ENCODE measurements at regions not wholly inside any gene's neighbourhood (a gene's known extent, or its start where the extent isn't known, plus 50 kb on each side); places are given as distances from the start of the nearest gene placed in this dataset.

DNA sequence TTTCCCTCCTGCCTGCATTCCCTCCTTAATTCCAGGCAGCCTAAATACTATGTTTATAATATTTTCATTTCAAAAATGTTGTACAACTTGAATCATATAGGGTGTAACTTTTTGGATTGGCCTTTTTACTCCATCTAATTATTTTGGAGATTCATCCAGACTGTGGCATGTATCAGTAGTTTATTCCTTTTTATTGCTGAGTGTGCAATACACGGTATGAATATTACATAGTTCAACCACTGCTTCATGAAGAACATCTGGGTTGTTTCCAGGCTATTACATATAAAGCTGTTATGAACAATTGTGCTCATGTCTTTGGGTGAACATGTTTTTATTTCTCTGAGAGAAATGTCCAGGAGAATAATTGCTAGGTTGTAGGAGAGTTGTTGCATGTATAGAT, 253.5 kb upstream of the SLC35B3 start:
- no peaks in the 10 kb centered on the region for H3K9me3 ChIP-seq (ENCODE audit: control insufficient read depth in 5 of 5, low read length in 5 of 5)
- H3K4me1 ChIP-seq (ENCODE audit: control insufficient read depth in 5 of 5, insufficient read depth in 5 of 5, low read length in 5 of 5), result no peaks in the 10 kb centered on the region
- no peaks in the 10 kb centered on the region for H3K27me3 ChIP-seq (ENCODE audit: control insufficient read depth in 5 of 5, insufficient read depth in 4 of 5, low read length in 5 of 5)
- H3K4me3 ChIP-seq (ENCODE audit: low read depth in 1 of 5, low read length in 5 of 5), result no peak overlapping the region
- no peak overlapping the region for H3K9ac ChIP-seq (ENCODE audit: low read length in 5 of 5)
- no peak overlapping the region for H3K27ac ChIP-seq (ENCODE audit: low read depth, low read length)
- no peaks in the 10 kb centered on the region for H3K36me3 ChIP-seq (ENCODE audit: control insufficient read depth in 5 of 5, insufficient read depth in 5 of 5, low read length in 5 of 5)

DNA sequence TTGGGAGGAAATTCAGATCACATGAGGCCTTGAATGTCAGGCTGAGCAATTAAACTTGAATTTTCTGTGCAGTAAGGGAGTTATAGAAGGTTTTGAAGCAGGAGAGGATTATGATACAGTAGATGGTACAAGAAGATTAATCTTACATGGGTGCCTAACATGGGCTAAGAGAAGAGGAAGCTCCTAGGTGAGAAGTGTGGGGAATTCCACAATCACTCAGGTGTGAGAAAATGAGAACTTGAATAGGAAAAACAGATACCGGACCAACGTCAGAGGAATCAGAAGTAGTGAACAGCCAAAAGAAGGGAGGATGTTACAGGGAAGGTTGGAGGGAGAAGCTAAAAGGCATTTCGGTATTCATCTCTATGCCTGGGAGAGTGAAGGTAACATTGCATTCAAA, 250.7 kb upstream of the SLC35B3 start:
- Histone ChIP-seq H3K27ac (ENCODE audit: low read depth, low read length) (no peak overlapping the region), H3K4me1 (ENCODE audit: control insufficient read depth in 5 of 5, insufficient read depth in 5 of 5, low read length in 5 of 5) (no peaks in the 10 kb centered on the region), H3K27me3 (ENCODE audit: control insufficient read depth in 5 of 5, insufficient read depth in 4 of 5, low read length in 5 of 5) (no peaks in the 10 kb centered on the region), H3K9me3 (ENCODE audit: control insufficient read depth in 5 of 5, low read length in 5 of 5) (no peaks in the 10 kb centered on the region), H3K4me3 (ENCODE audit: low read depth in 1 of 5, low read length in 5 of 5) (no peak overlapping the region), H3K9ac (ENCODE audit: low read length in 5 of 5) (no peak overlapping the region), H3K36me3 (ENCODE audit: control insufficient read depth in 5 of 5, insufficient read depth in 5 of 5, low read length in 5 of 5) (no peaks in the 10 kb centered on the region)

DNA sequence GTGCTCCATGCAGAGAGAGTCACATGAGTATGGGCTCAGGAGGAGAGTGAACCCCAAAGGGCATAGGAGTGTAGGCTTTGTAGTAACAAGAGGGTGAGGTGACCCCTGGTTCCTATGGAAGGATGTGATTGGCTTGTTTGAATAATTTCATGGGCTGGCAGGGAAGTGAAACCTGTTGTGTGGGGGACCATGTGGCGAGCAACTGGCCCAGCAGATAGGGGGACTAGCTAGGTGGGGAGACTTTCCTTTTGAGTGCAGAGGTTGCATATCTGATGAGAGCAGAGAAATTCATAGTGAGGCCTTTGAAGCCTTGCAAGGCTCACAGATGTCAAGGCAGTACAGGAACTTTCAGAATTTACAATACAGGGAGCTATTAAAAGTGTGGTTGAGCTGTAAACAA, 247.9 kb upstream of the SLC35B3 start:
- no peak overlapping the region for H3K9ac ChIP-seq (ENCODE audit: low read length in 5 of 5)
- H3K27ac ChIP-seq (ENCODE audit: low read depth, low read length), result no peak overlapping the region
- no peaks in the 10 kb centered on the region for H3K36me3 ChIP-seq (ENCODE audit: control insufficient read depth in 5 of 5, insufficient read depth in 5 of 5, low read length in 5 of 5)
- no peaks in the 10 kb centered on the region for H3K4me1 ChIP-seq (ENCODE audit: control insufficient read depth in 5 of 5, insufficient read depth in 5 of 5, low read length in 5 of 5)
- no peaks in the 10 kb centered on the region for H3K27me3 ChIP-seq (ENCODE audit: control insufficient read depth in 5 of 5, insufficient read depth in 4 of 5, low read length in 5 of 5)
- H3K4me3 ChIP-seq (ENCODE audit: low read depth in 1 of 5, low read length in 5 of 5), result no peak overlapping the region
- H3K9me3 ChIP-seq (ENCODE audit: control insufficient read depth in 5 of 5, low read length in 5 of 5), result no peaks in the 10 kb centered on the region

DNA sequence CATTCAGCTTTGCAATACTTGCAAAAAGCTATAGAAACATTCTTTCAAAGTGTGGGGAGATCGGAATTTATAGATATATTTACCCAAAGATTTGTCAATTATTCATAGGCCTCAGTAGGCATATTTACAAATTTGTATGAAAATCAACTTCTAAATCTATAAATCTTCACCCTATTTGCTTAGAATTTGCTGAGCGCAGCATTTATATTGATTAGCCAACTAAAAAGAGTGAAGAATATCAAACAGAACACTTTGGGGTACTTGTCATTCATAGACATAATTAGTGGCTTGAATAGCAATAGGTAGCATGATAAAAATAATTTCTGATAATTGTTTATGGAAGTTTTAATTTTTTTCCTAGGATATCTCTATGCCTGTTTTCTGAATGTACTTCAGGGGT, 244.5 kb upstream of the SLC35B3 start:
- Histone ChIP-seq H3K9me3 (ENCODE audit: control insufficient read depth in 5 of 5, low read length in 5 of 5) (no peaks in the 10 kb centered on the region), H3K4me3 (ENCODE audit: low read depth in 1 of 5, low read length in 5 of 5) (no peak overlapping the region), H3K9ac (ENCODE audit: low read length in 5 of 5) (no peak overlapping the region), H3K4me1 (ENCODE audit: control insufficient read depth in 5 of 5, insufficient read depth in 5 of 5, low read length in 5 of 5) (no peaks in the 10 kb centered on the region), H3K27me3 (ENCODE audit: control insufficient read depth in 5 of 5, insufficient read depth in 4 of 5, low read length in 5 of 5) (no peaks in the 10 kb centered on the region), H3K36me3 (ENCODE audit: control insufficient read depth in 5 of 5, insufficient read depth in 5 of 5, low read length in 5 of 5) (no peaks in the 10 kb centered on the region), H3K27ac (ENCODE audit: low read depth, low read length) (no peak overlapping the region)

GRCh38 chr6:8678466-8678865, 243.1 kb upstream of the SLC35B3 start:
- Histone ChIP-seq H3K4me1 (ENCODE audit: control insufficient read depth in 5 of 5, insufficient read depth in 5 of 5, low read length in 5 of 5) (no peaks in the 10 kb centered on the region), H3K27ac (ENCODE audit: low read depth, low read length) (no peak overlapping the region)

DNA sequence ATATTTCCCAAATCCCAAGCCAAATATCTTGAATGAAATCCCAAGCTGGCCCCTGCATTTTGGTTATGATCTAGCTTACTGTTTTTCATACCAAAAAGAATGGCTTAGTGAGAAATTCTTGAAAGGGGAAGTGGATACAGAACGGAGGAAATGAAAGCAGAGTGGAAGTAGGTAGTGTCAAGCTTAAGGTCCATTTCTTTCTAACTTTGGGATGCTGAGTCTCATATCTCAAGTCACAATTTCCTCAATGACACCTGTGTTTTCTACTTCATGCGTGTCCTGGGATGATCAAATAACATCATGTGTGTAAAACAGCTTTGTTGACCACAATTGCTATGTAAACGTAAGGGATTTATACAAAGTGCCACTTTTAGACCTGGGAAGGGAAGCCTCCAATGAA, 238.8 kb upstream of the SLC35B3 start:
- Histone ChIP-seq H3K27me3 (ENCODE audit: control insufficient read depth in 5 of 5, insufficient read depth in 4 of 5, low read length in 5 of 5) (no peaks in the 10 kb centered on the region), H3K4me3 (ENCODE audit: low read depth in 1 of 5, low read length in 5 of 5) (no peak overlapping the region), H3K27ac (ENCODE audit: low read depth, low read length) (no peak overlapping the region)

More at GRCh38 chr6:8678466-8678865, 243.1 kb upstream of the SLC35B3 start:
- H3K27me3 ChIP-seq (ENCODE audit: control insufficient read depth in 5 of 5, insufficient read depth in 4 of 5, low read length in 5 of 5), result no peaks in the 10 kb centered on the region
- H3K36me3 ChIP-seq (ENCODE audit: control insufficient read depth in 5 of 5, insufficient read depth in 5 of 5, low read length in 5 of 5), result no peaks in the 10 kb centered on the region
- no peak overlapping the region for H3K9ac ChIP-seq (ENCODE audit: low read length in 5 of 5)
- peaks cover 0 to 3% (median 0%) of the 10 kb centered on the region in 5 donors for H3K9me3 ChIP-seq (ENCODE audit: control insufficient read depth in 5 of 5, low read length in 5 of 5)
- no peak overlapping the region for H3K4me3 ChIP-seq (ENCODE audit: low read depth in 1 of 5, low read length in 5 of 5)

GRCh38 chr6:8672882-8673281, 237.5 kb upstream of the SLC35B3 start:
- Histone ChIP-seq H3K27me3 (ENCODE audit: control insufficient read depth in 5 of 5, insufficient read depth in 4 of 5, low read length in 5 of 5) (no peaks in the 10 kb centered on the region), H3K9me3 (ENCODE audit: control insufficient read depth in 5 of 5, low read length in 5 of 5) (peaks cover 0 to 3% (median 0%) of the 10 kb centered on the region in 5 donors), H3K27ac (ENCODE audit: low read depth, low read length) (no peak overlapping the region), H3K4me1 (ENCODE audit: control insufficient read depth in 5 of 5, insufficient read depth in 5 of 5, low read length in 5 of 5) (no peaks in the 10 kb centered on the region), H3K9ac (ENCODE audit: low read length in 5 of 5) (no peak overlapping the region), H3K36me3 (ENCODE audit: control insufficient read depth in 5 of 5, insufficient read depth in 5 of 5, low read length in 5 of 5) (no peaks in the 10 kb centered on the region), H3K4me3 (ENCODE audit: low read depth in 1 of 5, low read length in 5 of 5) (no peak overlapping the region)

More for the DNA sequence above, 238.8 kb upstream of the SLC35B3 start:
- Histone ChIP-seq H3K9me3 (ENCODE audit: control insufficient read depth in 5 of 5, low read length in 5 of 5) (peaks cover 0 to 3% (median 0%) of the 10 kb centered on the region in 5 donors), H3K9ac (ENCODE audit: low read length in 5 of 5) (no peak overlapping the region), H3K36me3 (ENCODE audit: control insufficient read depth in 5 of 5, insufficient read depth in 5 of 5, low read length in 5 of 5) (no peaks in the 10 kb centered on the region), H3K4me1 (ENCODE audit: control insufficient read depth in 5 of 5, insufficient read depth in 5 of 5, low read length in 5 of 5) (no peaks in the 10 kb centered on the region)

- Histone ChIP-seq H3K9me3 (ENCODE audit: control insufficient read depth in 5 of 5, low read length in 5 of 5) (peaks cover 0 to 3% (median 0%) of the 10 kb centered on the region in 5 donors), H3K4me1 (ENCODE audit: control insufficient read depth in 5 of 5, insufficient read depth in 5 of 5, low read length in 5 of 5) (no peaks in the 10 kb centered on the region), H3K27me3 (ENCODE audit: control insufficient read depth in 5 of 5, insufficient read depth in 4 of 5, low read length in 5 of 5) (no peaks in the 10 kb centered on the region), H3K36me3 (ENCODE audit: control insufficient read depth in 5 of 5, insufficient read depth in 5 of 5, low read length in 5 of 5) (no peaks in the 10 kb centered on the region), H3K27ac (ENCODE audit: low read depth, low read length) (no peak overlapping the region), H3K9ac (ENCODE audit: low read length in 5 of 5) (no peak overlapping the region), H3K4me3 (ENCODE audit: low read depth in 1 of 5, low read length in 5 of 5) (no peak overlapping the region)
Measured at GRCh38 chr6:8670792-8671191, 235.4 kb upstream of the SLC35B3 start.

GRCh38 chr6:8664700-8665099, 229.4 kb upstream of the SLC35B3 start:
- Histone ChIP-seq H3K9ac (ENCODE audit: low read length in 5 of 5) (no peak overlapping the region), H3K4me3 (ENCODE audit: low read depth in 1 of 5, low read length in 5 of 5) (no peak overlapping the region), H3K4me1 (ENCODE audit: control insufficient read depth in 5 of 5, insufficient read depth in 5 of 5, low read length in 5 of 5) (no peaks in the 10 kb centered on the region), H3K27ac (ENCODE audit: low read depth, low read length) (no peak overlapping the region), H3K27me3 (ENCODE audit: control insufficient read depth in 5 of 5, insufficient read depth in 4 of 5, low read length in 5 of 5) (no peaks in the 10 kb centered on the region), H3K9me3 (ENCODE audit: control insufficient read depth in 5 of 5, low read length in 5 of 5) (no peaks in the 10 kb centered on the region), H3K36me3 (ENCODE audit: control insufficient read depth in 5 of 5, insufficient read depth in 5 of 5, low read length in 5 of 5) (no peaks in the 10 kb centered on the region)

- Histone ChIP-seq H3K27ac (ENCODE audit: low read depth, low read length) (no peak overlapping the region), H3K4me1 (ENCODE audit: control insufficient read depth in 5 of 5, insufficient read depth in 5 of 5, low read length in 5 of 5) (no peaks in the 10 kb centered on the region), H3K9me3 (ENCODE audit: control insufficient read depth in 5 of 5, low read length in 5 of 5) (no peaks in the 10 kb centered on the region), H3K9ac (ENCODE audit: low read length in 5 of 5) (no peak overlapping the region), H3K36me3 (ENCODE audit: control insufficient read depth in 5 of 5, insufficient read depth in 5 of 5, low read length in 5 of 5) (no peaks in the 10 kb centered on the region), H3K4me3 (ENCODE audit: low read depth in 1 of 5, low read length in 5 of 5) (no peak overlapping the region), H3K27me3 (ENCODE audit: control insufficient read depth in 5 of 5, insufficient read depth in 4 of 5, low read length in 5 of 5) (no peaks in the 10 kb centered on the region)
Measured at GRCh38 chr6:8664070-8664469, 228.7 kb upstream of the SLC35B3 start.

Data from subcutaneous abdominal adipose tissue (tissue), 5 donors.